ENCODE measurements at regions not wholly inside any gene's neighbourhood (a gene's known extent, or its start where the extent isn't known, plus 50 kb on each side); places are given as distances from the start of the nearest gene placed in this dataset.

- no peak for DNase-seq
- Mint-ChIP-seq H3K4me3 (no peak overlapping the region), H3K36me3 (ENCODE audit: low read depth) (peaks cover 8% of the 10 kb centered on the region), H3K27me3 (ENCODE audit: insufficient read depth) (peaks cover 2% of the 10 kb centered on the region; the same call in 1 of the 2 replicates), H3K27ac (no peak overlapping the region), H3K9me3 (peaks cover 7% of the 10 kb centered on the region), H3K4me1 (ENCODE audit: low read depth) (peaks cover 24% of the 10 kb centered on the region)
- TF ChIP-seq CTCF (IDR thresholded peaks at IDR 0.05) = peak; percentile 32
Measured at GRCh38 chr1:55611123-55611522, 396.0 kb upstream of the USP24 start.

GRCh38 chr1:55610203-55610602 is 395.0 kb upstream of the USP24 start:
- Mint-ChIP-seq H3K27me3 (ENCODE audit: insufficient read depth) (peaks cover 2% of the 10 kb centered on the region; the same call in 1 of the 2 replicates), H3K4me3 (no peak overlapping the region), H3K9me3 (peaks cover 7% of the 10 kb centered on the region), H3K27ac (no peak overlapping the region), H3K4me1 (ENCODE audit: low read depth) (peaks cover 24% of the 10 kb centered on the region), H3K36me3 (ENCODE audit: low read depth) (peaks cover 8% of the 10 kb centered on the region)
- no peak for TF ChIP-seq CTCF (IDR thresholded peaks at IDR 0.05)
- no peak for DNase-seq

DNA sequence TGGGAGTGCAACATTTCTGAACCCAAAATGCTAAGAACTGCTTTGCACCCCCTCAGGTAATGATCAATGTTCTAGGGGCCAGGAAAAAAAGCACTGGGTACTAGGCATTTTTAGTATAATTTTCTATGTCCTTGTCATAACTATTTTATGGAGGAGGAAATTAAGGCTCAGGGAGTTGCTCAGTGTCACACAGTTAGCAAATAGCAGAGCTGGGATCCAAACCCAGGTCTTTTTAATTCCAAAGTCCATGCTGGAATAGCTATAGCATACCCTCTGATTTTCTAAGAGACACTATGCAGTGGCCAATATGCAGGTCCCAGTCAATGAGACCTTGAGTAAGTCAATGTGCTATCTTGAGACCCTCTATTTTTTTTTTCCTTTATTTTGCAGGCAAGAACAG is 394.5 kb upstream of the USP24 start:
- TF ChIP-seq CTCF (IDR thresholded peaks at IDR 0.05) = no peak
- Mint-ChIP-seq H3K36me3 (ENCODE audit: low read depth) (peaks cover 8% of the 10 kb centered on the region), H3K27me3 (ENCODE audit: insufficient read depth) (peaks cover 2% of the 10 kb centered on the region; the same call in 1 of the 2 replicates), H3K9me3 (peaks cover 7% of the 10 kb centered on the region), H3K4me3 (no peak overlapping the region), H3K27ac (no peak overlapping the region), H3K4me1 (ENCODE audit: low read depth) (peaks cover 24% of the 10 kb centered on the region)
- DNase-seq = no peak

GRCh38 chr1:55605155-55605554 is 390.0 kb upstream of the USP24 start:
- peaks cover 7% of the 10 kb centered on the region for H3K9me3 Mint-ChIP-seq
- no peak for DNase-seq
- no peak for TF ChIP-seq CTCF (IDR thresholded peaks at IDR 0.05)
- peaks cover 2% of the 10 kb centered on the region; the same call in 1 of the 2 replicates for H3K27me3 Mint-ChIP-seq (ENCODE audit: insufficient read depth)
- H3K27ac Mint-ChIP-seq = no peak overlapping the region
- peaks cover 8% of the 10 kb centered on the region for H3K36me3 Mint-ChIP-seq (ENCODE audit: low read depth)
- H3K4me3 Mint-ChIP-seq = no peak overlapping the region
- H3K4me1 Mint-ChIP-seq (ENCODE audit: low read depth) = peaks cover 6% of the 10 kb centered on the region; the same call in 1 of the 2 replicates

GRCh38 chr1:55604749-55605148 is 389.6 kb upstream of the USP24 start:
- Mint-ChIP-seq H3K4me3 (no peak overlapping the region), H3K27me3 (ENCODE audit: insufficient read depth) (peaks cover 2% of the 10 kb centered on the region; the same call in 1 of the 2 replicates), H3K4me1 (ENCODE audit: low read depth) (peaks cover 7% of the 10 kb centered on the region; the same call in 1 of the 2 replicates), H3K9me3 (peaks cover 7% of the 10 kb centered on the region), H3K36me3 (ENCODE audit: low read depth) (peaks cover 8% of the 10 kb centered on the region), H3K27ac (no peak overlapping the region)
- DNase-seq = no peak
- TF ChIP-seq CTCF (IDR thresholded peaks at IDR 0.05) = no peak

DNA sequence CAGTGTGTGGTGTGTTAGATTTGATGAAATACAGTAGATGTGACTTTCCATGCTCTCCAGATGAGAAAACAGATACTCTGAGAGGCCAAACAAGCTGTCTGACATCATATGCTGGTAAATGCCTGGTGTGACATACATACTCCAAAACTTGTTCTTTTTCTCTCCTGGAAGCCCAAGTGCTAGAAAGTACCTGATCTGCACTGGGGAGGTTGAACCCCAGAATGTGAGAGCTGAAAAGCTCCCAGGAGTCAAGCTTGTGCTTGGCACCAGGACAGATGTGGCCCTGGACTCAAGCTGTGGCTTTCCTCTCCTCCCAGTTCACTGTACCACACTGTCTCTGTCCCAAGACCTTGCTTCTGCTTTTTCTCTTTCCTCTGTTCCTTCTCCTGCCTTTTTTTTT is 389.0 kb upstream of the USP24 start:
- no peak for TF ChIP-seq CTCF (IDR thresholded peaks at IDR 0.05)

More for the DNA sequence above, 389.0 kb upstream of the USP24 start:
- H3K27ac Mint-ChIP-seq = no peak overlapping the region
- H3K4me3 Mint-ChIP-seq = no peak overlapping the region
- peaks cover 7% of the 10 kb centered on the region; the same call in 1 of the 2 replicates for H3K4me1 Mint-ChIP-seq (ENCODE audit: low read depth)
- peaks cover 8% of the 10 kb centered on the region for H3K36me3 Mint-ChIP-seq (ENCODE audit: low read depth)
- H3K27me3 Mint-ChIP-seq (ENCODE audit: insufficient read depth) = peaks cover 2% of the 10 kb centered on the region; the same call in 1 of the 2 replicates
- H3K9me3 Mint-ChIP-seq = peaks cover 7% of the 10 kb centered on the region
- no peak for DNase-seq
